ENCODE measurements at regions not wholly inside any gene's neighbourhood (a gene's known extent, or its start where the extent isn't known, plus 50 kb on each side); places are given as distances from the start of the nearest gene placed in this dataset.

- Histone ChIP-seq H3K79me2 (ENCODE audit: low read depth) (no peaks in the 10 kb centered on the region), H3K4me3 (no peak overlapping the region), H3K4me1 (replicated peaks; ENCODE audit: insufficient read depth) (no peaks in the 10 kb centered on the region), H3K9me3 (ENCODE audit: insufficient read depth, low read depth) (no peaks in the 10 kb centered on the region), H3K9me2 (ENCODE audit: insufficient read depth) (no peaks in the 10 kb centered on the region), H3K4me2 (no peak overlapping the region), H3K27ac (no peak overlapping the region), H3K36me3 (ENCODE audit: low read depth) (no peaks in the 10 kb centered on the region), H4K20me1 (ENCODE audit: insufficient read depth) (no peaks in the 10 kb centered on the region), H3K27me3 (ENCODE audit: insufficient read depth, low read depth) (no peaks in the 10 kb centered on the region), H2AFZ (no peak overlapping the region), H3F3A (ENCODE audit: insufficient read depth, low read depth) (no peaks in the 10 kb centered on the region)
- TF ChIP-seq, protein P1, sequence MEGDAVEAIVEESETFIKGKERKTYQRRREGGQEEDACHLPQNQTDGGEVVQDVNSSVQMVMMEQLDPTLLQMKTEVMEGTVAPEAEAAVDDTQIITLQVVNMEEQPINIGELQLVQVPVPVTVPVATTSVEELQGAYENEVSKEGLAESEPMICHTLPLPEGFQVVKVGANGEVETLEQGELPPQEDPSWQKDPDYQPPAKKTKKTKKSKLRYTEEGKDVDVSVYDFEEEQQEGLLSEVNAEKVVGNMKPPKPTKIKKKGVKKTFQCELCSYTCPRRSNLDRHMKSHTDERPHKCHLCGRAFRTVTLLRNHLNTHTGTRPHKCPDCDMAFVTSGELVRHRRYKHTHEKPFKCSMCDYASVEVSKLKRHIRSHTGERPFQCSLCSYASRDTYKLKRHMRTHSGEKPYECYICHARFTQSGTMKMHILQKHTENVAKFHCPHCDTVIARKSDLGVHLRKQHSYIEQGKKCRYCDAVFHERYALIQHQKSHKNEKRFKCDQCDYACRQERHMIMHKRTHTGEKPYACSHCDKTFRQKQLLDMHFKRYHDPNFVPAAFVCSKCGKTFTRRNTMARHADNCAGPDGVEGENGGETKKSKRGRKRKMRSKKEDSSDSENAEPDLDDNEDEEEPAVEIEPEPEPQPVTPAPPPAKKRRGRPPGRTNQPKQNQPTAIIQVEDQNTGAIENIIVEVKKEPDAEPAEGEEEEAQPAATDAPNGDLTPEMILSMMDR (conservative IDR thresholded peaks at IDR 0.05), result no peak
- no peak for TF ChIP-seq EZH2 (IDR thresholded peaks at IDR 0.05; ENCODE audit: low read depth)
- DNase-seq, result no peak
- intact Hi-C loops (cut with micrococcal nuclease; ENCODE audit: unreplicated experiment), result no loop called here
- BruUV-seq (replicated peaks), result no TSS peak
- ChIA-PET POLR2A (ENCODE audit: unreplicated experiment) (no interaction called here), CTCF (no interaction called here)
These were observed 1564.2 kb upstream of the MIR17HG start for GRCh38 chr13:89783221-89783755.

DNA sequence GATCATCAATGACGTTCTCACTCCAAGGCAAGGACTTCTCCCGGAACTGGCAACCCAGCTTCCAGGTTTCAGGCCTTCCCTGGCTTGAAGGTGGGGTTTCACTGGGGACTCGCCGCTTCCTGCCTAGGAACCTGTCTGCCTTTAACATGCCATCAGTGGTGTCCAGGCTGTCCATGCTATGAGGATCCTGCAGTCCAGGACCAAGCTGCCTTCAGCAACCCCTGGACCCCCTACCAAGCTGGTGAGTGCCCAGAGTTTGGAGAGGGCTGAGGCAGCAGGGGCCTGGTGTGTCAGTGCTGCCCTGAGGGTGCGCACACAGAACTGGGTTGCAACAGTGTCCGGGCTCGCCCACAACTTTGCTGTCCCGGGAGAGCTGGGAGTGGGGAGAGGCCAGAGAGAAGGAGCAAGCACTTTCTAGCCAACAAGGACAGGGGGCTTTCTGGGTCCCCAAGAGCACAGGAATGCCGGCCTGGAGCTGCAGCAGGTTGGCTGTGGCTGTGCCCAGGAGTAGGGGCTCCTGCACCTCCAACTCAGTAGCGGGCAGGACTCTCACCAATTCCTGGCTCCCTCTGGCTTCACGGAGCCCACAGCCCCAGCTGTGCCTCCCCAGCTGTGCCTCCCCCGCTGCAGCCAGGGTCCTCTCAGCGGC is 1563.2 kb upstream of the MIR17HG start:
- TF ChIP-seq, protein P1 (conservative IDR thresholded peaks at IDR 0.05), result no peak
- TF ChIP-seq EZH2 (IDR thresholded peaks at IDR 0.05; ENCODE audit: low read depth), result no peak
- Histone ChIP-seq H3K27ac (no peak overlapping the region), H3K27me3 (ENCODE audit: insufficient read depth, low read depth) (no peaks in the 10 kb centered on the region), H3K4me1 (replicated peaks; ENCODE audit: insufficient read depth) (no peaks in the 10 kb centered on the region), H3K9me3 (ENCODE audit: insufficient read depth, low read depth) (no peaks in the 10 kb centered on the region), H3K4me2 (no peak overlapping the region), H3K4me3 (no peak overlapping the region), H3K9me2 (ENCODE audit: insufficient read depth) (no peaks in the 10 kb centered on the region), H3F3A (ENCODE audit: insufficient read depth, low read depth) (no peaks in the 10 kb centered on the region), H2AFZ (no peak overlapping the region), H3K79me2 (ENCODE audit: low read depth) (no peaks in the 10 kb centered on the region), H4K20me1 (ENCODE audit: insufficient read depth) (no peaks in the 10 kb centered on the region), H3K36me3 (ENCODE audit: low read depth) (no peaks in the 10 kb centered on the region)
- ChIA-PET POLR2A (ENCODE audit: unreplicated experiment) (no interaction called here), CTCF (no interaction called here)
- intact Hi-C loops (cut with micrococcal nuclease; ENCODE audit: unreplicated experiment), result no loop called here
- BruUV-seq (replicated peaks), result no TSS peak
- no peak for DNase-seq

- Histone ChIP-seq H3K27ac (no peak overlapping the region), H3F3A (ENCODE audit: insufficient read depth, low read depth) (no peaks in the 10 kb centered on the region), H3K4me3 (no peak overlapping the region), H3K36me3 (ENCODE audit: low read depth) (no peaks in the 10 kb centered on the region), H3K27me3 (ENCODE audit: insufficient read depth, low read depth) (no peaks in the 10 kb centered on the region), H3K4me1 (replicated peaks; ENCODE audit: insufficient read depth) (no peaks in the 10 kb centered on the region), H2AFZ (no peak overlapping the region), H3K9me3 (ENCODE audit: insufficient read depth, low read depth) (no peaks in the 10 kb centered on the region), H4K20me1 (ENCODE audit: insufficient read depth) (no peaks in the 10 kb centered on the region), H3K4me2 (no peak overlapping the region), H3K9me2 (ENCODE audit: insufficient read depth) (no peaks in the 10 kb centered on the region), H3K79me2 (ENCODE audit: low read depth) (no peaks in the 10 kb centered on the region)
- ChIA-PET POLR2A (ENCODE audit: unreplicated experiment) (no interaction called here), CTCF (no interaction called here)
- intact Hi-C loops (cut with micrococcal nuclease; ENCODE audit: unreplicated experiment), result no loop called here
- no TSS peak for BruUV-seq (replicated peaks)
- DNase-seq, result no peak
- TF ChIP-seq EZH2 (IDR thresholded peaks at IDR 0.05; ENCODE audit: low read depth), result no peak
- TF ChIP-seq, protein P1 (conservative IDR thresholded peaks at IDR 0.05), result no peak
These were observed 1561.0 kb upstream of the MIR17HG start for GRCh38 chr13:89786531-89786930.
